Globus pallidus (tissue), 1 donor: ENCODE measurements at regions not wholly inside any gene's neighbourhood (a gene's known extent, or its start where the extent isn't known, plus 50 kb on each side); places are given as distances from the start of the nearest gene placed in this dataset.
A peak's percentile ranks its signal among the peaks of the same experiment; 100 is the strongest.
"Not testable (repeated sequence)": the region's sequence is repeated elsewhere in the genome, so short reads cannot be mapped to it uniquely, and the experiment has no call there.

Experiments
- DNase-seq: peaks from one replicate; pipeline ENCODE4 v3.0.0-alpha.2; 2015; ENCODE audit warnings: low spot score

DNA sequence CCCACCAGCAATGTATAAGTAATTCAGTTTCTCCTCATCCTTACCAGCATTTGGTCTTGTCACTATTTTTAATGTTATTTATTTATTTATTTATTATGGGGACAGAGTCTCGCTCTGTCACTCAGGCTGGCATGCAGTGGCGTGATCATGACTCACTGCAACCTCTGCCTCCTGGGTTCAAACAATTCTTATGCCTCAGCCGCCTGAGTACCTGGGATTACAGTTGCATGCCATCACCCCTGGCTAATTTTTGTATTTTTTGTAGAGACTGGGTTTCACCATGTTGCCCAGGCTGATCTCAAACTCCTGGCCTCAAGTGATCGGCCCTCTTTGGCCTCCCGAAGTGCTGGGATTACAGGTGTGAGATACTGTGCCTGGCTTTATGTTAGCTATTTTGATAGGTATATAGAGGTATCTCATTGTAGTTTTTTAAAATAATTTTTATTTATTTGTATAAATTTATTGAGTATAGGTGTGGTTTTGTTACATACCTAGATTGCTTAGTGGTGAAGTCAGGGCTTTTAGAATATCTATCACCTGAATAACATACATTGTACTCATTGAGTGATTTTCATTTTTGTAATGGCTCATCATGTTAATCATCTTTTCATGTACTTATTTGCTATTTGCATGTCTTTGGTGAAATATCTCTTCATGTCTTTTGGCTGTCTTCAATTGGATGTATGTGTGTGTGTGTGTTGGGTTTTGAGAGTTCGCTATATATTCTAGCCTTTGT lies 53.3 kb downstream of the TANC2 start:
- DNase-seq = no peak

DNA sequence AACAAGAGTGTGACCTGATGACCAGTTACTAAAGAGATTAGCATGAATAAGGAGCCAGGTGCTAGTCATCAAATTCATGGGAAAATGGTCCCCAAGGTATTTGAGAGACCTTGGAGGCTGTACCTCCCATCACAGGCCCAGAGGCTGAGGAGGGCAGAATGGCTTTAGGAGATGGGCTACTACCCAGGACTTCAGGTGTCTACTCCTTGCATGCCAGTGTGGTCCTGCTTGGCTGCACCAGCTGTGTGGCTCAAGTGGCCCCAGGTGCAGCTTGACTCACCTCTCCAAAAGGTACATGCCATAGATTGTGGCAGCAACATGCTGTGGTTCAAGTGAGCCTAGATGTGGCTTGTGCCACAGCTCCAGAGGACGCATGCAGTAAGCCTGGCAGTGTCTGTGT lies 56.5 kb downstream of the TANC2 start:
- no peak for DNase-seq

DNA sequence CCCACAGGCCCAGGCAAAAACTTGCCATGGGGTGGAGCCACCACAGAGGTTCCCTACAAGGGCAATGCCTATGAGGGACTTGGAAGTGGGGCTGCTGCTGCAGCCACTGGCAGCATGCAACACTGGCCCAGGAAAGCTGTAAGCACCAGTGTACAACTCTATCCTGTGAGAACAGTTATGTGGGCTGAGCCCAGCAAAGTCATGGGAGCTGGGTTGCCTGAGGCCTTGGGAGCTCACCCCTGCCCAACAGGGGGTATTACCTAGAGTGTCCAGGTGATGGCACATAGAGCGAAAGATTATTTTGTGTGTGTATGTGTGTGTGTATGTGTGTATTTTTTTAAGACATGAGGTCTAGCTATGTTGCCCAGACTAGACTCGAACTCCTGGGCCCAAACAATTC lies 57.0 kb downstream of the TANC2 start:
- no peak for DNase-seq

GRCh38 chr17:63024201-63024600 lies 58.2 kb downstream of the TANC2 start:
- no peak for DNase-seq

DNA sequence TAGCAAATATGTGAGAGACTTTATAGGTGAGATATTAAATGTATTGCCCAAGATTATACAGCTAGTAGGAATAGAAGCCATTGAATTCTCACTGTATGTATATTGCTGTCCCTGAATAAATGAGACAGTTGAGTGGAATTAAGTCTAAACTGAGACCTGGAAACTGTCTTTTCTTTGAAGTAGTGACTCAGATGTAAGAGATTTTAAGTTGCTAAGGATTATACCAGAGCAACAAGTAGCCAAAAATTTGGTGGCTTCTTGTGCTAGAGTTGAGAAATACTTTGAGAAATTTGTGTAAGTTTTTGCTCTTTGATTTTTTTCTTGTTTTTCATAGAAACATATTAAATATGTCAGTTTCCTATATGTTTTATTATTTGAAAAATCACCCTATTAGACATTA lies 58.7 kb downstream of the TANC2 start:
- DNase-seq = no peak

- DNase-seq = not testable (repeated sequence)
These were observed 59.6 kb downstream of the TANC2 start for GRCh38 chr17:63025637-63026036.

DNA sequence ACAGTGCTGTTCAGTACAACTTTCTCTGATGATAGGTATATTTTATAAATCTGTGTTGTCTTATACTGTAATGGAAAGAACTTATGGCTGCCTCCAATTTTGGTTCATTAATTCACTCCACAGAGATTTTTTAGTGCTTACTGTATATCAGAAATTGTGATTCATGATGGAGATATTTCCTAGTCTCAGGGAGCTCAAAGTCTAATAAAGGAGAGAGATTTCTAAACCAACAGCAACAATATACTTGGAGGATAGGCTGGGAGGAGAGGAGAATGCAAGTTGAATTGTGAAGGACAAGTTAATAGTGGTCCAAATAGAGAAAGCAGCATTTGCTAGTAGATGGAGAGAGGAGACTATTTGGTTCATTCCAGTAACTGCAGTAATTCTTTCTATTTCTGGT lies 63.5 kb downstream of the TANC2 start:
- DNase-seq = no peak

DNA sequence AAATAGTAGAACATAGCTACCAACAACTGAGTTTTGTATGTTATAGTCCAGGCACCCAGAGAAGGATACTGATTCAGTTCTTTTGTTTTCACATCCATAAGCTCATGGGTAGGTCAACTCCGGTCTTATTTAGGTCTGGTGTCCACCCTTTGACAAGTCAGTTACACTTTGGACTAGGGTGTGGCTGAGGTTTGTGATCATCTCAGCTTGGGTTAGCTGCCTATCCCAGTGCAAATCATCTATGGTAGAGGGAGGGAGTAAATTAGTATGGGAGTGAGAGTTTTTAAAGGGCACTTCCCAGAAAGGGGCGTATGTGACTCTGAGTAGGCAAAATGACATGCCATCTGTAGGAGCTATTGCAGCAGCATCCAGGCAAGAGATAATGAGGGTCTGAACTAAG lies 66.1 kb downstream of the TANC2 start:
- DNase-seq = no peak

DNA sequence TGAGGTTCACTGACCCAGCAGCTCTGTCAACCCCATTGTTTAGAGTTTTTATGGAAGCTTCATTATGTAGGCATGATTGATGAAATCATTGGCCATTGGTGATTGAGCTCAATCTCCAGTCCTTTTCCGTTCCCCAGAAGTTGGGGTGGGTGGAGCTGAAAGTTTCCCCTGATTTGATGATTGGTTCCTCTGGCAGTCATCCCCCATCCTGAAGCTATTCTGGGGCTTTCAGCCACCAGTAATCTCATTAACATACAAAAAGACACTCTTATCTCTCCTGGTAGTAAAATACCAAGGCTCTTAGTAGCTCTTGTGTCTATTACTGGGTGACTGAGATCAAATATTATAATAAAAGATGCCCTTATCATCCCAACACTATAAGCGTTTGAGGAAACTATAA lies 67.1 kb downstream of the TANC2 start:
- DNase-seq = no peak

DNA sequence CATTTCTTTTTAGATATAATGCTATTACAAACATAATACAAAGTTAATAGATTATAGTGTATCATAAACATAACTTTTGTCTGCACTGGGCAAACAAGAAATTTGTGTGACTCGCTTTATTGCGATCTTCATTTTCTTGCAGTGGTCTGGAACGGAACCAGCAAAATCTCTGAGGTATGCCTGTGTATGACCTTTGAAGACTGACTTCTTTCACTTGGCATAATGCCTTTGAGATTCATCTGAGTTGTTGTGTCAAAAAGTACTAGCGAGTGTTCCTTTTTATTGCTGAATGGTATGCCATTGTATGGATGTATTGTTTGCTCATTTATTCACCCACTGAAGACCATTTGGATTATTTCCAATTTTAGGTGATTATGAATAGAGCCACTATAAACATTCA lies 69.2 kb downstream of the TANC2 start:
- no peak for DNase-seq

DNA sequence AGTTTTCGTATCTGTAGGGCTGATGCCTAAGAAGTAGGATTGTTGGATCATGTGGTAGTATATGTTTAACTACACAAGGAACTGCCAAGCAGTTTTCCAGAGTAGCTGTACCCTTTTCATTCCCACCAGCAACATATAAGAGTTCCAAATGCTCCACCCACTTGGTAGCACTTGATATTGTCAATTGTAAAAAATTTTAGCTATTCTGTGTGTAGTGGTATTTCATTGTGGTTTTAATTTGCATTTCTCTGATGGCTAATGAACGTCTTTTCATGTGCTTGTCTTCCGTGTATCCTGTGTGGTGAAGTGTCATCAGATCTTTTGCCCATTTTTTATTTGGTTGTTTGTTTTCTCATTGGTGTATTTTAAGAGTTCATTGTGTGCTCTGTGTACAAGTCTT lies 69.7 kb downstream of the TANC2 start:
- DNase-seq = no peak

DNA sequence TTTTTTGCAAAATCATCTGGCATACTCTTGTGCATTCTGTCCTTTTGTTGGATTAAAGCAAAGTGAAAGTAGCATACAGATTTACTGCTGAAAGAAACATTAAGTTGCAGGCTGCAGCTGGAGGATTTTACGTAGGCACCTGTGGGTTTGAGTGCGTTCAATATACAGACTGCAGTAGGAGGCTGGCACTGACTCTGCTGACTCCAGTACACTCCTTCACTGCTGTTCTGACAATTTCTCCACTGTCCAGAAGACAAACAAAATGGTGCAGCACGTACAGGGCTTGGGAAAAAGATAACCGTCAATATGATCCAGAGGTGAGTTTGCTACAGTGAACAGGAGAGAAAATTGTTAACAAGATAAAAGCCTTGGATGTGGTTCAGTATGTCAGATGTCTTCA lies 73.3 kb downstream of the TANC2 start:
- DNase-seq = no peak

GRCh38 chr17:63039899-63040602 lies 74.0 kb downstream of the TANC2 start:
- peak; percentile 35 for DNase-seq

- no peak for DNase-seq
These were observed 74.8 kb downstream of the TANC2 start for GRCh38 chr17:63040816-63041215.

GRCh38 chr17:63041251-63041650 lies 75.2 kb downstream of the TANC2 start:
- no peak for DNase-seq

- no peak for DNase-seq
These were observed 75.7 kb downstream of the TANC2 start for GRCh38 chr17:63041722-63042121.

GRCh38 chr17:63042256-63042812 lies 76.3 kb downstream of the TANC2 start:
- no peak for DNase-seq

DNA sequence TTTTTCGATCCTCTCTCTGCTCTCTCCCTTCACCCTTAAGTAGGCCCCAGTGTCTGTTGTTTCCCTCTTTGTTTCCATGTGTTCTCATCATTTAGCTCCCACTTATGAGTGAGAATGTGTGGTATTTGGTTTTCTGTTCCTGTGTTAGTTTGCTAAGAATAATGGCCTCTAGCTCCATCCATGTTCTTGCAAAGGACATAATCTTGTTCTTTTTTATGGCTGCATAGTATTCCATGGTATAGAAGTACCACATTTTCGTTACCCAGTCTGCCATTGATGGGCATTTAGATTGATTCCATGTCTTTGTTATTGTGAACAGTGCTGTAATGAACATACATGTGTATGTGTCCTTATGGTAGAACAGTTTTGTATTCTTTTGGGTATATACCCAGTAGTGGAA lies 91.5 kb downstream of the TANC2 start:
- DNase-seq = not testable (repeated sequence)

DNA sequence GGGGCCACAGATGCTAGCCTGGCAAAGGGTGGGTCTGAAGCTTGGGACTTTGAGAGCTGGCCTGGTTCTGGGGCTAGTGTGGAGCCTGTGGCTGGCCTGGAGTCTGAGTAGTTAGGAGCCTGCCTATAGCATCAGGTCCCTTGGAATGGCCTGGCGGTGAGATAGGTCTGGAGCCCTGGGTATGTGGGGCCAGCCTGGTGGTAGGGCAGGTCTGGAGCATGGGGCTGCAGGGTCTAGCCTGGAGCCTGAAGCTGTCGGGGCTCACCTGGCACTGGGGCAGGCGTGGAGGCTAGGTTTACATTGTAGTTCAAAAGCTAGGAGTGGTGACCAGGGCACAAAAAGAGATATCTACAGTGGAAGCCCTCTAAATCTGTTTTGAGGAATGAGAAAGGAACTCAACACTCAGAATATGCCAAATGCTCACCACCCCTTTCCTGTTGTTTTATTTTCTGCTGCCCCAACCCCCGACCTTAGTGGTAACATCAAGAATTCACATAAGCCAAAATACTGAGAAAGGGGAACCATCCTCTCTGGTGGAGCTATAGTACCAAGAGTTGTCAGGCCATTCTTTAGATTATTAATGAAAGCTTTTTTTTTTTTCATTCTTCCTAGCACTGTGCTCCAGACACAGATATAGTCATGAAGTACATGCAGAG lies 100.3 kb downstream of the TANC2 start:
- DNase-seq = no peak

- no peak for DNase-seq
These were observed 103.2 kb downstream of the TANC2 start for GRCh38 chr17:63069245-63069644.

DNA sequence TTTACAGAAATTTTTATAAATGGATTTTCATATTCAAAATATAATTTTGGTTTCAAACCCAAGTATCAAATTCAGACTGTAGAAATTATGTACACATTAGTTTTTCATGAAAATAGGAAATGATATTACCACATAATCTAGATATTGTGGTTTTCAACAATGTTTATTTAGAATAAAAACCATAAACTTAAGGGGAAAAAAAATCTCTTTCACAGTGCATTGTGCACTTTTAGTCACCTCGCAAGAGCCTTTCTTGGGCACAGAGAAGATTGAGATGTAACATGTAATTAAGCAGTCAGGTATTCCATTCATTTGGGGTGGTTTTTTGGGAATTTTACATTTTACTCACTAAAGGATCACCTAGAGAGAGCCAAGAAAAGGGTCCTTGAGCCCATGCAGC lies 104.0 kb downstream of the TANC2 start:
- DNase-seq = no peak

- DNase-seq = no peak
These were observed 105.8 kb downstream of the TANC2 start for GRCh38 chr17:63071797-63072196.

- DNase-seq = no peak
These were observed 109.9 kb downstream of the TANC2 start for GRCh38 chr17:63075969-63076368.
